HepG2 (cell line): ENCODE measurements at regions not wholly inside any gene's neighbourhood (a gene's known extent, or its start where the extent isn't known, plus 50 kb on each side); places are given as distances from the start of the nearest gene placed in this dataset.

Experiments
- ATAC-seq: fragments of 200-7000 bp; cut with Tn5 transposase; 3 replicates; pipeline ENCODE4 v1.9.1; 2020; ENCODE audit warnings: mild to moderate bottlenecking, moderate library complexity
- BruUV-seq: library from RNA; stranded (reverse); fragments of 400-500 nt; replicated peaks from 2 replicates; lab custom pipeline; 2021; lab: Mats Ljungman, UMichigan
- CTCF ChIA-PET: fragments of 300-600 bp; formaldehyde crosslinking; extraction: SDS; loops from one replicate; lab custom pipeline; 2021; ENCODE audit warnings: low total read pairs, inconsistent platforms, low intra/inter-chr PET ratio; lab: Yijun Ruan, JAX
- POLR2A ChIA-PET: fragments of 350-600 bp; sonication (Branson Sonifier 250); formaldehyde crosslinking; loops from one replicate; lab custom pipeline; 2020; ENCODE audit warnings: antibody characterized with exemption, inconsistent platforms; lab: Yijun Ruan, JAX
- DNase-seq: peaks from one replicate; pipeline ENCODE4 v3.0.0-alpha.2; 2015; ENCODE audit warnings: low spot score
- FAIRE-seq: peaks from 3 replicates; lab custom pipeline; 2011; peaks lifted over from hg19 to GRCh38; lab: Jason Lieb, UNC
- H2AFZ ChIP-seq: one replicate; pipeline ENCODE4 v1.6.1; 2011; ENCODE audit warnings: low read length, inconsistent platforms
- H3K27ac ChIP-seq: fragments of 300-600 bp; 3 replicates; pipeline ENCODE4 v1.8.0; 2011; ENCODE audit warnings: mixed run types, mild to moderate bottlenecking, mixed read lengths, low read length, inconsistent platforms; ENCODE audit not compliant: insufficient read depth; ENCODE audit errors: extremely low read length
- H3K27me3 ChIP-seq, 2 experiments: fragments of 200-600 bp in 1 of 2; 2 replicates in 1 of 2; 3 replicates in 1 of 2; pipeline versions ENCODE4 v1.6.0 to v1.8.0; 2011; ENCODE audit warnings: low read length in 2 of 2, mild to moderate bottlenecking in 2 of 2, moderate library complexity in 2 of 2, inconsistent platforms in 1 of 2; ENCODE audit not compliant: insufficient read depth in 2 of 2, control insufficient read depth in 1 of 2
- H3K36me3 ChIP-seq, 2 experiments: fragments of 200-600 bp in 1 of 2; replicated peaks in 1 of 2; 2 replicates in 1 of 2; 3 replicates in 1 of 2; pipeline versions ENCODE4 v1.5.1 to v1.8.0; 2011; ENCODE audit warnings: low read length in 2 of 2, inconsistent platforms in 1 of 2; ENCODE audit not compliant: insufficient read depth in 2 of 2, control insufficient read depth in 1 of 2
- H3K4me1 ChIP-seq: 2 replicates; pipeline ENCODE4 v1.5.1; 2012; ENCODE audit warnings: low read length, inconsistent platforms; ENCODE audit not compliant: insufficient read depth
- H3K4me2 ChIP-seq: 2 replicates; pipeline ENCODE4 v1.6.0; 2011; ENCODE audit warnings: low read depth, low read length, inconsistent platforms
- H3K4me3 ChIP-seq, 3 experiments: fragments of 200-600 bp in 1 of 3; sonication (generic), shearing (Covaris generic) in 1 of 3; replicated peaks in 1 of 3; 2 replicates each; pipeline ENCODE4 v1.5.1; 2011 to 2016; ENCODE audit warnings: low read length in 3 of 3, inconsistent platforms in 2 of 3, low read depth in 2 of 3, mild to moderate bottlenecking in 2 of 3, control low read depth in 1 of 3, mixed read lengths in 1 of 3; ENCODE audit not compliant: insufficient read depth in 1 of 3
- H3K79me2 ChIP-seq: one replicate; pipeline ENCODE4 v1.6.1; 2011; ENCODE audit warnings: low read length, inconsistent platforms; ENCODE audit not compliant: insufficient read depth
- H3K9ac ChIP-seq: 2 replicates; pipeline ENCODE4 v1.6.0; 2011; ENCODE audit warnings: mild to moderate bottlenecking, low read depth, low read length, inconsistent platforms; ENCODE audit not compliant: insufficient read depth
- H3K9me3 ChIP-seq: 2 replicates; pipeline ENCODE4 v1.5.1; 2012; ENCODE audit warnings: mild to moderate bottlenecking, low read length
- H4K20me1 ChIP-seq: 2 replicates; pipeline ENCODE4 v1.6.0; 2011; ENCODE audit warnings: inconsistent platforms, mild to moderate bottlenecking, low read length, moderate library complexity; ENCODE audit not compliant: insufficient read depth
- EZH2 ChIP-seq: conservative IDR thresholded peaks from 2 replicates; pipeline ENCODE4 v1.6.1; 2012; ENCODE audit warnings: mild to moderate bottlenecking, low read depth, low read length, moderate library complexity
- MTA3 ChIP-seq: sonication (generic); formaldehyde crosslinking; IDR thresholded peaks from 2 replicates; pipeline ENCODE4 v1.4.0; 2020; ENCODE audit warnings: missing genetic modification reagents
- POGK ChIP-seq: sonication (generic); formaldehyde crosslinking; conservative IDR thresholded peaks from 2 replicates; pipeline ENCODE4 v1.8.0; 2022; ENCODE audit warnings: mild to moderate bottlenecking, moderate library complexity, missing genetic modification reagents
- TBX2 ChIP-seq: sonication (generic); formaldehyde crosslinking; IDR thresholded peaks from 2 replicates; pipeline ENCODE4 v1.5.0; 2020; ENCODE audit warnings: missing genetic modification reagents, mild to moderate bottlenecking, borderline replicate concordance
- ZBTB40 ChIP-seq, 2 experiments: fragments of 450-650 bp in 1 of 2; sonication (generic) in 1 of 2; formaldehyde crosslinking in 1 of 2; IDR thresholded peaks; 2 replicates each; pipeline versions ENCODE4 v1.6.1 to v1.8.0; 2016 to 2022; ENCODE audit warnings: antibody characterized with exemption in 1 of 2, mild to moderate bottlenecking in 1 of 2, missing genetic modification reagents in 1 of 2
- ZNF224 ChIP-seq: sonication (generic); formaldehyde crosslinking; IDR thresholded peaks from 2 replicates; pipeline ENCODE4 v1.5.0; 2020; ENCODE audit warnings: mild to moderate bottlenecking, missing genetic modification reagents
- ZNF230 ChIP-seq: sonication (generic); formaldehyde crosslinking; IDR thresholded peaks from 2 replicates; pipeline ENCODE4 v1.4.0; 2020; ENCODE audit warnings: mild to moderate bottlenecking, missing genetic modification reagents
- ZNF331 ChIP-seq: sonication (generic); formaldehyde crosslinking; IDR thresholded peaks from 2 replicates; pipeline ENCODE4 v1.4.0; 2020; ENCODE audit warnings: missing genetic modification reagents
- ZNF468 ChIP-seq: sonication (generic); formaldehyde crosslinking; IDR thresholded peaks from 2 replicates; pipeline ENCODE4 v1.8.0; 2022; ENCODE audit warnings: mild to moderate bottlenecking, moderate library complexity, missing genetic modification reagents
- ZNF572 ChIP-seq: sonication (generic); formaldehyde crosslinking; IDR thresholded peaks from 2 replicates; pipeline ENCODE4 v1.5.1; 2020; ENCODE audit warnings: mild to moderate bottlenecking, missing genetic modification reagents
- WGBS: methylation state at CpG from one replicate; pipeline ENCODE4 v1.1.6; 2017; ENCODE audit warnings: low lambda C conversion rate; 5-methylcytosine and 5-hydroxymethylcytosine counted together
- in situ Hi-C: cut with HindIII; loops from 2 replicates; pipeline ENCODE4 v1.10.0; 2017; ENCODE audit warnings: low pct_unique_long_range_greater_than_20kb; ENCODE audit not compliant: extremely low pct_ligation_motif_present
- intact Hi-C: fragments of 100-400 bp; cut with micrococcal nuclease; formaldehyde crosslinking; loops from one replicate; pipeline ENCODE4 v1.10.0; 2022; ENCODE audit not compliant: unreplicated experiment
- TF ChIP-seq, protein P1 (sequence below): sonication (generic); formaldehyde crosslinking; IDR thresholded peaks from 2 replicates; pipeline ENCODE4 v1.8.0; 2022; ENCODE audit warnings: missing genetic modification reagents, mild to moderate bottlenecking, inconsistent platforms, borderline replicate concordance

- TF ChIP-seq POGK (CRISPR knock-in tag) (no peak), ZNF224 (CRISPR knock-in tag) (no peak), EZH2 (no peak), ZNF572 (CRISPR knock-in tag) (no peak)
Measured at GRCh38 chr6:71476371-71476770, 187.8 kb downstream of the OGFRL1 start (continued).

- no peak overlapping the region for H3K4me2 ChIP-seq
- DNase-seq (no peak), ATAC-seq (no peak), FAIRE-seq (no peak)
- no peaks in the 10 kb centered on the region for H3K4me1 ChIP-seq
- no TSS peak for BruUV-seq
- intact Hi-C loops: no loop called here
- no peaks in the 10 kb centered on the region for H3K79me2 ChIP-seq
- H3K9ac ChIP-seq: no peak overlapping the region
- 3% methylated on average over 2 of the region's 2 CpGs for WGBS
- CTCF ChIA-PET: no interaction called here
- H2AFZ ChIP-seq: no peak overlapping the region
- H3K4me3 ChIP-seq: no peak overlapping the region
- no peaks in the 10 kb centered on the region for H3K9me3 ChIP-seq
- H3K27me3 ChIP-seq: no peaks in the 10 kb centered on the region
- in situ Hi-C loops: no loop called here
- H3K36me3 ChIP-seq: no peaks in the 10 kb centered on the region
- no peaks in the 10 kb centered on the region for H4K20me1 ChIP-seq
- POLR2A ChIA-PET: no interaction called here
- no peak overlapping the region for H3K27ac ChIP-seq
- no peak for TF ChIP-seq TBX2
- no peak for TF ChIP-seq ZNF331 (CRISPR knock-in tag)
- no peak for TF ChIP-seq ZNF468
- TF ChIP-seq, protein P1, sequence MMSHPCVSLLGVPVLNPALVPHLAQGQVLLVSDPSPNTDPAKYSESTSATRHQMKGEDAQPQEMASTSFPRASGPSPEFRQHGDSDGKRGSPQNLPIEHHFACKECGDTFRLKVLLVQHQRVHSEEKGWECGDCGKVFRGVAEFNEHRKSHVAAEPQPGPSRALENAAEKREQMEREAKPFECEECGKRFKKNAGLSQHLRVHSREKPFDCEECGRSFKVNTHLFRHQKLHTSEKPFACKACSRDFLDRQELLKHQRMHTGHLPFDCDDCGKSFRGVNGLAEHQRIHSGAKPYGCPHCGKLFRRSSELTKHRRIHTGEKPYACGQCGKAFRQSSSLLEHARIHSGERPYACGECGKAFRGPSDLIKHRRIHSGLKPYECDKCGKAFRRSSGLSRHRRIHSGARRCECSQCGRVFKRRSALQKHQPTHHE: no peak
- TF ChIP-seq ZBTB40 (IDR thresholded peaks at IDR 0.05): no peak
- TF ChIP-seq ZBTB40 (CRISPR knock-in tag; IDR thresholded peaks at IDR 0.05): no peak
- no peak for TF ChIP-seq MTA3 (CRISPR knock-in tag)
- no peak for TF ChIP-seq ZNF230 (CRISPR knock-in tag)
Measured at GRCh38 chr6:71476872-71477271, 188.3 kb downstream of the OGFRL1 start.
